Activated CD8-positive, alpha-beta memory T cell treated with anti-CD3 and anti-CD28 coated beads for 48 hours (primary cell): ENCODE measurements at regions not wholly inside any gene's neighbourhood (a gene's known extent, or its start where the extent isn't known, plus 50 kb on each side); places are given as distances from the start of the nearest gene placed in this dataset.

Experiments used
- DNase-seq, 3 experiments: peaks; one replicate each; pipeline ENCODE4 v3.0.0-alpha.2; 2020; ENCODE audit warnings: low read depth in 2 of 3, low spot score in 2 of 3

DNA sequence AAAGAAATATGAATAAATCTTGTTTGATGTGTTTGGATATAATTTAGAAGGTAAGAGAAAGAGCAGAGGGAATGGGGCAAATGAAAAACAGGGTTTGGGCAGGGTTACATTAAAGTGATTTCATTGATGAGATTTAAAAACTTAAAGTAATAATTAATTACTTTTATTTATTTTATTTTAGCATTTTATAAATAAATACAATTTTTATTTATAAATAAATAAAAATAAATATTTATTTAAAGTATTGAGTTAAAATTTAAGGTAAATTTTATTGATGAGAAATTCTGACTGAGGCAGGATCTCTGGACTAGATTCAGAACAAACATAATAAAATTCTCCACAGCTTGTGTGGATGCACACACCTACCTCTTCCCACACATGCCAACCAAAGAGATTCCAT is 584.1 kb upstream of the BTBD3 start:
- no peak for DNase-seq

GRCh38 chr20:11337361-11338130 is 580.1 kb upstream of the BTBD3 start:
- DNase-seq = no peak

- DNase-seq = no peak
Measured at GRCh38 chr20:11338496-11339306, 579.0 kb upstream of the BTBD3 start.

DNA sequence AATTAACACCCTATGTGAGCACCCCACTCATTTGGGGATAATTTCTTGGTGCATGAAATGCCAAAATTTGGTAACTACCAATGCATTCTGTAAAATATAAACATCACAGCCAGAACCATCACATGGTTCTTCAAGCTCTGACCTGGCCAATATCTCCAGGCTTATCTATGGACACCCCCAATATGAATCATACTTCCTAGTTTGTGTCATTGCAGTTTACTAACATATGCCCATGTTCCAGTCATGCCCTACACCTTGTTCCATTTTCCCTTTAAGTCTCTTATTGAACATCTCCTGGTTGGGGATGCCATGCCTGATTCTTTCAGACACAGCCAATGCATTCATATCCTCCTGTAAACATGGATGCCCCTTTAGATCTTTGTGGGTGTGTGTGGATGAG is 572.8 kb upstream of the BTBD3 start:
- DNase-seq = no peak

DNA sequence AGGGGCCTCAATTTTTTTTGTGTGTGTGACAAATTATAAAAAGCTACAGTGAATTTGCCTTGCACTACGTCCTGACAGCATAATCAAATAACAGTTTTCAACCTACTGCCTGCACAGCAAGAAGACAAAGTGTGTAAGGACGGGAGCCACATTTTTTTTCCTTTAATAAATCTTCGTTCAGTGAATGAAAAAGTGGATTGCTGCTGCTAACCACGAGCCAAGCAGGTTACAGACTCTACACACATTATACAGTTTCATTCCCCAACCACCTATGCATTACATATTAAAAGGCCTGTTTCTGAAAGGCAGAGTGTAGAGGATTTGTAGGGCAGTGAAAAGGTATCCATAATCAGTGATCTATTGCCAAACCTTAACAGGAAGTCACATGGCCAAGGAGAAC is 570.0 kb upstream of the BTBD3 start:
- no peak for DNase-seq

GRCh38 chr20:11350126-11351005 is 567.3 kb upstream of the BTBD3 start:
- DNase-seq = no peak

DNA sequence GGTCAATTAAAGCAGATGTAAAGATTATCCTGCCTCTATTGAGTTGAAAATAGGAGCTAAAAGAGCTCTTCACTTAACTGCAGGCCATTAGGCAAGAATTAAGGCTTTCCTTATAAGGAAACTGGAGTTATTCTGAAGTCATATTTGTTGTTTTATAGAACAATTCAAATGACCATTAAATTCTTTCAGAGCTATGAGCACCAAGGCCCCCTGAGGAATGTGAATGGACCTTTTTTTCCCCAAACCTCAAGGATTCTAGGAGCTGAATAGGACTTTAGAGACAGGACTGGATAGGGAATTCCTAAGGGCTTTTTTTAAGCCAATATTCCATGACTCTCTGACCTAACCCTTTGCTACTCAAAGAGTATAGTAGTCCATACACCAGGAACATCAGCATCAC is 565.7 kb upstream of the BTBD3 start:
- no peak for DNase-seq

GRCh38 chr20:11354846-11355245 is 562.8 kb upstream of the BTBD3 start:
- DNase-seq = no peak

- no peak for DNase-seq
Measured at GRCh38 chr20:11355345-11355744, 562.3 kb upstream of the BTBD3 start.

GRCh38 chr20:11356061-11356460 is 561.6 kb upstream of the BTBD3 start:
- DNase-seq = no peak

DNA sequence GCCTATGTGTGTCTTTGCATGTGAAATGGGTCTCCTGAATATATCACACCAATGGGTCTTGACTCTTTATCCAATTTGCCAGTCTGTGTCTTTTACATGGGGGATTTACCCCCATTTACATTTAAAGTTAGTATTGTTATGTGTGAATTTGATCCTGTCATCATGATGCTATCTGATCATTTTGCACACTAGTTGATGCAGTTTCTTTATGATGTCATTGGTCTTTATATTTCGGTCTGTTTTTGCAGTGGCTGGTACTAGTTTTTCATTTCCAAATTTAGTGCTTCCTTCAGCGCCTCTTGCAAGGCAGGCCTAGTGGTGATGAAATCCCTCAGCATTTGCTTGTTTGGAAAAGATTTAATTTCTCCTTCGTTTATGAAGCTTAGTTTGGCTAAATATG is 555.2 kb upstream of the BTBD3 start:
- DNase-seq = no peak

GRCh38 chr20:11364736-11365135 is 553.0 kb upstream of the BTBD3 start:
- DNase-seq = no peak

GRCh38 chr20:11366660-11367059 is 551.0 kb upstream of the BTBD3 start:
- no peak for DNase-seq

DNA sequence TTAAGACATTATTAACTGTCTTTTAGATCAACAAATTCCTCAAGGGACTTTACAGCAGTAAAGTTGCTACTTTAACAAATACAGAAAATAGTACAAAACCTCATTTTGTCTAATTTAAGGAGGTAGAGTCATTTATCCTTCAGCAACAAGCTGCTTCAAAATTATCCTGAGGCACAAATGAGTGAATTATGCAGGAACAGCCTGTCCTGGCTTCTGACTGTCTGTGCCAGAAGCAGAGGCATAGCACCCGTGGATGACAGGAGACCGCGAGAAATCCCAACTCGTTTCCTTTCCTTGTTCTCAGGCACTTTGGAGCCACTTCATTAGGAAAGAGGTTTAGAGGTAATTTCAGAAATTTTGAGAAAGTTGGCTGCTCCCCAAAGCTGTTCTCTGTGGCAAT is 549.2 kb upstream of the BTBD3 start:
- no peak for DNase-seq

GRCh38 chr20:11368965-11369711 is 548.6 kb upstream of the BTBD3 start:
- no peak for DNase-seq

GRCh38 chr20:11371831-11372230 is 545.9 kb upstream of the BTBD3 start:
- DNase-seq = no peak

DNA sequence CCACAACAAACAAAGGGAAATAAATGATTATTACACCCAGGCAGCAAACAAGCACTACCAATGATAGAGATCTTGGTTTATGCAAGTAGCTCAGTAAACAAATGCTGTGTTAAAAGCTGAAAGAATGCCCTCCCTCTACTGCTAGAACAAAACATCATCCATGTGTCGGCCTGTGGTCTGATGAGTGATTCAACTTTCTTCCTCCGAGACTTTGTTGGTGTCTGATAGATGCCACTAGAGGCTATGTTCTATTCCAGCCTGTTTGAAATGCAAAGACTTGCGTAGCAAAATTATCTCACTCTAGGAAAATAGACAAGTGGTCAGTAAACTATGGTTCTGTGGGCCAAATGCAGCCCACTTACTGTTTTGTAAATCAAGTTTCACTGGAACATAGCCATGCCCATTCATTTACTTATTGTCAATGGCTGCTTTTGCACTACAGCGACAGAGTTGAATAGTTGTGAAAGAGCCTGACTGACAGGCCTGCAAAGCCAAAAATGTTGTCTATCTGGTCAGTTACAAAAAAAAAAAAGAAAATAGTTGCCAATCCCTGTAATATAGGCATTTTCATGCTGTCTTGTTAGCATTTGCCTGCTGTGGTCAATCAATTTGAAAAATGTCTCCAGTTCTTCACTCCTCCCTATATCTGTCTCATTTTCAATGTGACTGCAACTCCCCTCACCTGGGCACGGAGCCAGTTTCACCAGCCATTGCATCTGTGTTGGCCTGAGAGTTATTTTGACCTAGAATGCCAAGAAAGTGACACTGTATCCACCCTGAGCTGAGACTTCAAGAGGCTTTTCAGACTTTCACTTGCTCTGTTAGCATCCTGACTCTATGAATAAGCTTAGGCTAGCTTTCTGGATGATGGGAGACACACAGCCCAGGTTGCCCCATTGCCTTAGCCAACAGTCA is 544.6 kb upstream of the BTBD3 start:
- DNase-seq = no peak

DNA sequence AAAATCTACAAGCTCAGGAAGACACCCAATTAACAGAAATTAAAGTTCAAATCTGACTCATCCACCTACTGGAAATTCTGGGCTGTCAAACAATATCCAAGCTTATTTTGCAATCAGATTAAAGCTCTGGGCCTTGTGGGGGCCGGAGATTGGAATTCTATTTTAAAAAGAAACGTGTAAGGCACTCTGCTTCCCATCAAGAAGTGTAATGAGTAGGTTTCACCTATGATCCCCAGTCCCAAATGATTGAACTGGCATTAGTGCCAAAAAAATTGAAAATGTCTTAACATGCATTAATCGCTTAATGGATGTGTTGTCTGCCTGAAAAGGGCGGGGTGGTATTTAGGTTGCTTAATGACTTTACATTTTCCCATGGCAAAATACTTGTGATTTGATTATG is 542.4 kb upstream of the BTBD3 start:
- no peak for DNase-seq

DNA sequence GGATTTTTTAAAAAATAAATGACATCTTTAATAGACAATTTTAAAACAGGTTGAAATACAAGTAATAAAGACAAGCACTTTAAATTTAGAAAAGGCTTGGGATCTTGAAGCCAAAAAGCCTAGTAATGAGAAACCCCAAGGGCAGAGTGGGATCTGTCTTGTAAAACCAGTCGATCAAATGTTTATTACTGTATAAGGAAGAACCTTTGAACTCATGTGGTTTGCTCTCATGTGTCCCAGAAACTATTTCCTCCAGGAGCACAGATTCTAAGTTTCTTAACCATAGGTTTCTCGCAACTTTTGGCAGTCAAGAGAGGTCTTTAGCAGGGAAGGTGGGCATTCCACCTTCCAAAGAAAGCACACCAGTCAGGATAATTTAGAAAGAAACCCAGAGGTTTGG is 541.7 kb upstream of the BTBD3 start:
- DNase-seq = no peak

DNA sequence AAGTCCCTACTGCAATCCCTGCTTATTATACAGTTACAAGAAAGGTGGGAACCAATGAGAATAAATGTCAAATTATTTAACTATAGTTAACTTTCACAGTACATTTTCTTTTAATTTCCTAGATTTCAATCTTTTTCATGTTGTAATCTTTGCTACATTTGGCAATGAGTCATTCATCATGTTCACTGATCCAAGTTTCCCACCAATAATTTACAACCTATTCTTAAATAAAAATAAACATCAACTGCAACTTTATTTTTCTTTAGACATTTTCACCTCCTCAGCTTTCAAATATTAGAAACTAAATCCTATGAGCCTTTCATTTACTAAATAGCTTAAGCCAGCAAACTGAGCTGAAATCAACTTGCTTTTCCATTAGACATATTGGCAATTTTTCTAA is 541.3 kb upstream of the BTBD3 start:
- no peak for DNase-seq
